ENCODE measurements at regions not wholly inside any gene's neighbourhood (a gene's known extent, or its start where the extent isn't known, plus 50 kb on each side); places are given as distances from the start of the nearest gene placed in this dataset.

- Histone ChIP-seq H3K4me3 (no peak overlapping the region), H3K27ac (no peak overlapping the region), H3K36me3 (no peaks in the 10 kb centered on the region), H3K4me1 (peaks cover 0 to 9% (median 0%) of the 10 kb centered on the region in 9 donors), H3K27me3 (peaks cover 0 to 4% (median 0%) of the 10 kb centered on the region in 7 donors), H3K9me3 (no peaks in the 10 kb centered on the region)
- ATAC-seq (no peak), DNase-seq (no peak)
- no peak for TF ChIP-seq CTCF (IDR thresholded peaks at IDR 0.05)
- intact Hi-C loops (cut with DNase I) = no loop called here
- 26 to 29% methylated on average over 8 of the region's 8 CpGs for WGBS, 2 donors
These were observed 1171.9 kb downstream of the EFNB2 start for GRCh38 chr13:105363261-105364190.

- H3K36me3 ChIP-seq = no peaks in the 10 kb centered on the region
- H3K27ac ChIP-seq = no peak overlapping the region
- H3K9me3 ChIP-seq = peaks cover 0 to 6% (median 0%) of the 10 kb centered on the region in 11 donors
- ATAC-seq (no peak), DNase-seq (no peak)
- intact Hi-C loops (cut with DNase I) = no loop called here
- WGBS, 2 donors = 93 to 94% methylated on average over 4 of the region's 4 CpGs
- no peak overlapping the region for H3K4me3 ChIP-seq
- H3K27me3 ChIP-seq = no peaks in the 10 kb centered on the region
- TF ChIP-seq CTCF (IDR thresholded peaks at IDR 0.05) = no peak
- no peaks in the 10 kb centered on the region for H3K4me1 ChIP-seq
These were observed 1181.8 kb downstream of the EFNB2 start for GRCh38 chr13:105353654-105354053.

GRCh38 chr13:105349082-105349723 is 1186.3 kb downstream of the EFNB2 start:
- Histone ChIP-seq H3K27ac (no peak overlapping the region), H3K9me3 (no peaks in the 10 kb centered on the region), H3K4me1 (no peaks in the 10 kb centered on the region), H3K4me3 (no peak overlapping the region), H3K36me3 (no peaks in the 10 kb centered on the region), H3K27me3 (no peaks in the 10 kb centered on the region)
- TF ChIP-seq CTCF (IDR thresholded peaks at IDR 0.05) = no peak
- intact Hi-C loops (cut with DNase I) = no loop called here
- 76 to 82% methylated on average over 7 of the region's 7 CpGs for WGBS, 2 donors
- DNase-seq = no peak
- ATAC-seq = no peak

- intact Hi-C loops (cut with DNase I) = no loop called here
- no peak for TF ChIP-seq CTCF (IDR thresholded peaks at IDR 0.05)
- no peaks in the 10 kb centered on the region for H3K27me3 ChIP-seq
- WGBS, 2 donors = 86 to 93% methylated on average over 5 of the region's 5 CpGs
- no peaks in the 10 kb centered on the region for H3K36me3 ChIP-seq
- no peaks in the 10 kb centered on the region for H3K4me1 ChIP-seq
- H3K4me3 ChIP-seq = no peak overlapping the region
- H3K27ac ChIP-seq = no peak overlapping the region
- H3K9me3 ChIP-seq = no peaks in the 10 kb centered on the region
- ATAC-seq (no peak), DNase-seq (no peak)
These were observed 1189.2 kb downstream of the EFNB2 start for GRCh38 chr13:105346141-105346775.
